ENCODE measurements at regions not wholly inside any gene's neighbourhood (a gene's known extent, or its start where the extent isn't known, plus 50 kb on each side); places are given as distances from the start of the nearest gene placed in this dataset.

DNA sequence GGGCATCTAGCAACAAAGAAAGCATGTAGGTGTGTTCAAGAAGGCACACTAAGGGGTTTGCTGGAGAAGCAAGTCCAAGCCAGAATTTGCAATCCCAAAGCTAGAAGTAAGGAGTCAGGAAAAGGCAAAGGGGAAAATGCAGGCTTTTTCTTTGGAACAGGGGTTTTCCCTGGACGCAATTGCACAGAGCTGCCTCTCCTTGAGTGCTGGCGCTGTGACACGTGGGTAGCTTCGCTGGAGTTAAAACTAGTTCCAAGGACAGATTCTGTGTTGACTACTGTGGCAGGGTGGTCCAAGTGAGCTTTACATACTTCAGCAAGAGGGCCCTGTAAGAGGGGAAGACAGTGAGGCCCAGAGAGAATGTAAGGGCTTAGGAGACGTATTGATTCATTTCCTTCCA, 277.1 kb downstream of the ADGRA3 start:
- POLR2A ChIA-PET = no interaction called here
- no peaks in the 10 kb centered on the region for H3K4me1 Mint-ChIP-seq (ENCODE audit: low read depth, unreplicated experiment)
- no peak overlapping the region for H3K4me3 ChIP-seq (ENCODE audit: low read depth, low read length)
- H3K36me3 Mint-ChIP-seq (ENCODE audit: insufficient read depth, unreplicated experiment) = no peaks in the 10 kb centered on the region
- DNase-seq = no peak
- no TSS peak for BruUV-seq (replicated peaks)
- H3K27me3 ChIP-seq (replicated peaks; ENCODE audit: control insufficient read depth, insufficient read depth, low read length) = no peaks in the 10 kb centered on the region
- TF ChIP-seq, protein P1, sequence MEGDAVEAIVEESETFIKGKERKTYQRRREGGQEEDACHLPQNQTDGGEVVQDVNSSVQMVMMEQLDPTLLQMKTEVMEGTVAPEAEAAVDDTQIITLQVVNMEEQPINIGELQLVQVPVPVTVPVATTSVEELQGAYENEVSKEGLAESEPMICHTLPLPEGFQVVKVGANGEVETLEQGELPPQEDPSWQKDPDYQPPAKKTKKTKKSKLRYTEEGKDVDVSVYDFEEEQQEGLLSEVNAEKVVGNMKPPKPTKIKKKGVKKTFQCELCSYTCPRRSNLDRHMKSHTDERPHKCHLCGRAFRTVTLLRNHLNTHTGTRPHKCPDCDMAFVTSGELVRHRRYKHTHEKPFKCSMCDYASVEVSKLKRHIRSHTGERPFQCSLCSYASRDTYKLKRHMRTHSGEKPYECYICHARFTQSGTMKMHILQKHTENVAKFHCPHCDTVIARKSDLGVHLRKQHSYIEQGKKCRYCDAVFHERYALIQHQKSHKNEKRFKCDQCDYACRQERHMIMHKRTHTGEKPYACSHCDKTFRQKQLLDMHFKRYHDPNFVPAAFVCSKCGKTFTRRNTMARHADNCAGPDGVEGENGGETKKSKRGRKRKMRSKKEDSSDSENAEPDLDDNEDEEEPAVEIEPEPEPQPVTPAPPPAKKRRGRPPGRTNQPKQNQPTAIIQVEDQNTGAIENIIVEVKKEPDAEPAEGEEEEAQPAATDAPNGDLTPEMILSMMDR (IDR thresholded peaks at IDR 0.05; ENCODE audit: insufficient read depth in 1 of 2, low read depth in 1 of 2, low read length in 1 of 2, severe bottlenecking in 1 of 2, unreplicated experiment in 1 of 2) = no peak
- H3K9me3 Mint-ChIP-seq (ENCODE audit: unreplicated experiment) = no peaks in the 10 kb centered on the region
- no peaks in the 10 kb centered on the region for H3K36me3 ChIP-seq (ENCODE audit: control insufficient read depth, insufficient read depth, low read length)
- no peaks in the 10 kb centered on the region for H3K9me3 ChIP-seq
- CTCF ChIA-PET = interaction anchor here (1.1 kb wide), 1 partner anchor 450 kb away, joined by 3 read pairs; no protein-coding TSS in a partner anchor
- peaks cover 5% of the 10 kb centered on the region; the same call in 1 of the 2 replicates for H3K4me1 ChIP-seq
- intact Hi-C loops (cut with micrococcal nuclease; ENCODE audit: unreplicated experiment) = loop anchor here (5.0 kb wide), 2 partner anchors 119 to 149 kb away; no protein-coding TSS in a partner anchor
- peaks cover 6% of the 10 kb centered on the region for H3K27me3 Mint-ChIP-seq (ENCODE audit: insufficient read depth, unreplicated experiment)
- H3K27ac Mint-ChIP-seq (ENCODE audit: unreplicated experiment) = no peak overlapping the region
- H3K4me3 Mint-ChIP-seq (ENCODE audit: unreplicated experiment) = no peak overlapping the region

DNA sequence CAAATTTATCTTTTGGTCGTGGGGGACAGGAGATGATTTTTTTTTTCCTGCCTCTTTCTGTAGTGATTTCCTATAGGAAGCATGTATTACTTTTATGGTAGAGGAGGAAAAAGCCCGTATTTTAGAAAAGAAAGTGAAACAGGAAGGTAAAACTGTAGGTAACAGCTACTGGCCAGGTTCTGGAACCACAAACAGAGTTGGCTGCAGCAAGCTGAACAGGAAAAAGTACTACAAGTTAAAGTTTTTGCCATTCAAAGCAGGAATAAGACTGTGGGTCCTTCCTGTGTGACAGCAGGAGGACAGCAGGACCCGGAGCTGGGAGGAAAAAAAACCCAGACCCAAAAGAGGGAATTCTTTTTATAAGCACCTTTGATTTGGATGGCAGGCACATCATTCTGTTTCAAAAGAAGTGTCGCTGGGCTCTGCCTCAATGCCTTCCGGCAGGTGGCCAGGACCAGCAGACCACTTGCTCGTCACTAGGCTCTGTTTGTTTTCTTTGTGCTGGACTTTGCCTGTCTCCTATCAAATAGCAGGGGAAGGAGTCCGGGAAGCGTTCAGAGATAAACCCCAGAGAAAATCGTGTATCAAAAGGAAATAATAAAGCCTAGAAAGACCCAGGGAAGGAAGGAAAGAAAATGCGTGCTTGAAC, 277.9 kb downstream of the ADGRA3 start:
- CTCF ChIA-PET = interaction anchor here (1.1 kb wide), 1 partner anchor 449 kb away, joined by 3 read pairs; no protein-coding TSS in a partner anchor
- POLR2A ChIA-PET = no interaction called here
- Histone ChIP-seq H3K9me3 (no peaks in the 10 kb centered on the region), H3K27me3 (replicated peaks; ENCODE audit: control insufficient read depth, insufficient read depth, low read length) (no peaks in the 10 kb centered on the region), H3K4me3 (ENCODE audit: low read depth, low read length) (no peak overlapping the region), H3K36me3 (ENCODE audit: control insufficient read depth, insufficient read depth, low read length) (no peaks in the 10 kb centered on the region), H3K4me1 (peaks cover 5% of the 10 kb centered on the region; the same call in 1 of the 2 replicates)
- TF ChIP-seq, protein P1 (IDR thresholded peaks at IDR 0.05; ENCODE audit: insufficient read depth in 1 of 2, low read depth in 1 of 2, low read length in 1 of 2, severe bottlenecking in 1 of 2, unreplicated experiment in 1 of 2) = peak in 1 of 2 experiments; percentile 17
- no peak overlapping the region for H3K27ac Mint-ChIP-seq (ENCODE audit: unreplicated experiment)
- H3K27me3 Mint-ChIP-seq (ENCODE audit: insufficient read depth, unreplicated experiment) = peaks cover 6% of the 10 kb centered on the region
- H3K4me1 Mint-ChIP-seq (ENCODE audit: low read depth, unreplicated experiment) = no peaks in the 10 kb centered on the region
- H3K4me3 Mint-ChIP-seq (ENCODE audit: unreplicated experiment) = peak overlapping the region; percentile 45
- no peaks in the 10 kb centered on the region for H3K36me3 Mint-ChIP-seq (ENCODE audit: insufficient read depth, unreplicated experiment)
- no TSS peak for BruUV-seq (replicated peaks)
- H3K9me3 Mint-ChIP-seq (ENCODE audit: unreplicated experiment) = no peaks in the 10 kb centered on the region
- intact Hi-C loops (cut with micrococcal nuclease; ENCODE audit: unreplicated experiment) = loop anchor here (5.0 kb wide), 2 partner anchors 119 to 149 kb away; no protein-coding TSS in a partner anchor
- peak; percentile 33 to 46 for DNase-seq

DNA sequence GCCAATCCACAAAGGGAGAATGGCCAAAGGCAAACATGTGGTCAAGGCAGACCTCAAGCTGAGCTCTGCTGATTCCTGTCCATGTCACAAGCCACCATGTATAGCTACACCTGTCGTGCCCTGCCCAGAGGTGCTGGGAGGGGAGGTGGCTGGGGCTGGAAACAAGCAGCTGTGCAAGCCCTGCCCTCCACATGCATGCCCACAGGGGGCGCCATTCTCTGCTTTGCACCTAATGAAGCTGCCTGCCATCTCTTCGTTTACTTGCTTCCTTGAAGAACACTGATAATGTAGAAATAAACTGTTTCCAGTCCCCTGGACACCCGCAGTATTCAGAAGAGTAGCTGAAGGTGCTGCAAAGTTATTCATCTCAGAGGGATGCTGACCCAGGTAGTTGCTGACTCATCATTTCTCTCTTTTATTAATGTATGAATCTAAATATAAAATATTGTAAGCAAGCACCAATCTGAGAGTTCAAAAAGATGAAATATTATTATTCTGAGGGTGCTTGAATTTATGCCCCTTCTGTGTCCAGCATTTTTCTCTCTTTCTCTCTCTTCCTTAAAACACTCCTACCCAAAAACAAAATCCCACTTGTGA, 278.6 kb downstream of the ADGRA3 start:
- POLR2A ChIA-PET = no interaction called here
- Mint-ChIP-seq H3K4me1 (ENCODE audit: low read depth, unreplicated experiment) (no peaks in the 10 kb centered on the region), H3K36me3 (ENCODE audit: insufficient read depth, unreplicated experiment) (no peaks in the 10 kb centered on the region), H3K27ac (ENCODE audit: unreplicated experiment) (no peak overlapping the region), H3K4me3 (ENCODE audit: unreplicated experiment) (no peak overlapping the region), H3K9me3 (ENCODE audit: unreplicated experiment) (no peaks in the 10 kb centered on the region), H3K27me3 (ENCODE audit: insufficient read depth, unreplicated experiment) (peaks cover 6% of the 10 kb centered on the region)
- Histone ChIP-seq H3K36me3 (ENCODE audit: control insufficient read depth, insufficient read depth, low read length) (no peaks in the 10 kb centered on the region), H3K27me3 (replicated peaks; ENCODE audit: control insufficient read depth, insufficient read depth, low read length) (no peaks in the 10 kb centered on the region), H3K4me1 (peaks cover 5% of the 10 kb centered on the region; the same call in 1 of the 2 replicates), H3K4me3 (ENCODE audit: low read depth, low read length) (no peak overlapping the region), H3K9me3 (no peaks in the 10 kb centered on the region)
- CTCF ChIA-PET = interaction anchor here (1.0 kb wide), 1 partner anchor 120 kb away, joined by 3 read pairs; no protein-coding TSS in a partner anchor
- no TSS peak for BruUV-seq (replicated peaks)
- intact Hi-C loops (cut with micrococcal nuclease; ENCODE audit: unreplicated experiment) = loop anchor here (5.0 kb wide), 2 partner anchors 120 to 150 kb away; no protein-coding TSS in a partner anchor
- DNase-seq = peak in 1 of 2 experiments; percentile 34
- TF ChIP-seq, protein P1 (IDR thresholded peaks at IDR 0.05; ENCODE audit: insufficient read depth in 1 of 2, low read depth in 1 of 2, low read length in 1 of 2, severe bottlenecking in 1 of 2, unreplicated experiment in 1 of 2) = peak in 1 of 2 experiments; percentile 47
